KG1 (cell line): ENCODE measurements at regions not wholly inside any gene's neighbourhood (a gene's known extent, or its start where the extent isn't known, plus 50 kb on each side); places are given as distances from the start of the nearest gene placed in this dataset.

Experiments used
- DNase-seq: peaks from one replicate; lab custom pipeline; 2025; lab: John Stamatoyannopoulos, UW

DNA sequence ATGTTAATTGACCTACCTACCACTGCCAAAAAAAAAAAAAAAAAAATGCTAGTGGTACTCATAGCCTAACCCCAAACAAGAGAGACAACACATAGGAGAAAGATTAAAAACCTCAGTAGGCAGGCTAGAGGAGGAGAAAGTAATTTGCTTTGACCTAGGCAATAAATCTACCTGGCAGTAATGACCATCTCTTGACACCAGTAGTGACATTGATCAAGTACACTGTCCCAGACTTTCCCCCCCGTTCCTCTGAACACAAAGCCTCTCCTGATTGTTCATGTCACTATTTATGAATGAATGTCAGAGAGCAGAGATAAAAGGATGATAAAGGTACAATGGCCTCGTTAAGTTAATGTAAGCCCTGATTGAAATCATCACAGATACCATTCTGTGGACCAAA lies 746.8 kb downstream of the CBLN4 start:
- no peak for DNase-seq

DNA sequence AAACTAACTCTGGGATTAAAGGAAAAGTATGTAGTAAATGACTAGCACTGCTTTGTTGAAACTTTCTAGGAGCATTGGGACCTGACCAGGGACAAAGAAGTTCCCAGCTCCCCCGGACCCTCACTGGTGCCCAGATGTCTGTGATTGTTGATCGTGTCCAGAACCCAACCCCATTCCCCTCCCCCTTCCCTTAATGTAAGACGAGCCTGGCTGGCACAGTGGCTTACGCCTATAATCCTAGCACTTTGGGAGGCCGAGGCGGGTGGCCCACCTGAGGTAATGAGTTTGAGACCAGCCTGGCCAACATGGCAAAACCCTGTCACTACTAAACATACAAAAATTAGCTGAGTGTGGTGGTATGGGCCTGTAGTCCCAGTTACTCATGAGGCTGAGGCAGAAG lies 750.3 kb downstream of the CBLN4 start:
- DNase-seq: no peak

DNA sequence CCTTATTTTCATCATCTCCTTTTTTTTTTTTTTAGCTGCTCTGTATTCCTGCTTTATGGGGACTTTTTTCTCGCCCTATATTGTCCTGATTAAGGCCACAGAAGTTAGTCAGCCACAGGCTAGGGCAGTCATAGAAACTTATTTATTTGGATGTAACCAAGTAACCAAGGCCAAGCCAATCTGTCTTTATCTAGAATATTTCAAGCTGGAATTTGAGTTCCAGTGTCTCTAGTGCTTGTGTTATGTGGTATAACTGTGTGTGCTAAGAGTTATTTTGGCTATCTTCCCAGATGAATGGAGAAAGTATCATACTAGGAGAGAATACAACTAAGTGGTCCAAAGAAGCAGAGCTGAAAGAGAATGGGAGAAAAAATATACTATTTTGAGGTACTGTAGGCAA lies 751.5 kb downstream of the CBLN4 start:
- DNase-seq: no peak

DNA sequence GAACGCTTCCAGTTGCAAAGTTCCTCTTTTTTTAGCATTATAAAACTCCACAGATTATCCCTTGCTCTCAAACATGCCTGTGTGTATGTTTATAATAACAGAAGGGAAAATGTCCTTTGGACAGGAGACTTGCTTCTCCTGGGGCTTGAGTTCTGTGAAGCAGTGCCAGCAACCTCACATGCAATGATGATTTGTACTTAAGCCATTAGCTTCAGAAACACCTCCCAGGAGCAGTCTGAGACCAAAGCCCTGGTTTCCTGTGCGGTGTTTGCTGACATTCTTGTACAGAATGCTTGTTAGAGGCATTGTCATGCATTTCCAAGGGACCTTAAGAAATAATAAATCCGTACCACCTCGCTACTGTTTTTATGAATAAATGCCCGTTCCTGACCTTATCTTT lies 752.8 kb downstream of the CBLN4 start:
- no peak for DNase-seq

DNA sequence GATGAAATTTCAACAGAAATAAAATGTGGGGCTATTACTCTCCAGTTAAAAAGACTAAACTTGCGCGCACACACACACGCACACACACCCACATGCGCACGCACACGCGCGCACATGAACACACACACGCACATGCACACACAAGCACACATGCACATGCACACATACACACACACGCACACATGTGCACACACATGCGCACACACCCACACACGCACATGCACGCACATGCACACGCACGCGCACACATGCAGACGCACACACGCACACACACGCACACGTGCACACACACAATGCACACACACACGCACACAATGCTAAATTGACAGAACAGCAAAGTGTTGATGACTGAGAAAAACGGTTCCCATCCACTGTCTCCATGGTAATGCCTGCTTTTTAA lies 754.1 kb downstream of the CBLN4 start:
- DNase-seq: no peak

DNA sequence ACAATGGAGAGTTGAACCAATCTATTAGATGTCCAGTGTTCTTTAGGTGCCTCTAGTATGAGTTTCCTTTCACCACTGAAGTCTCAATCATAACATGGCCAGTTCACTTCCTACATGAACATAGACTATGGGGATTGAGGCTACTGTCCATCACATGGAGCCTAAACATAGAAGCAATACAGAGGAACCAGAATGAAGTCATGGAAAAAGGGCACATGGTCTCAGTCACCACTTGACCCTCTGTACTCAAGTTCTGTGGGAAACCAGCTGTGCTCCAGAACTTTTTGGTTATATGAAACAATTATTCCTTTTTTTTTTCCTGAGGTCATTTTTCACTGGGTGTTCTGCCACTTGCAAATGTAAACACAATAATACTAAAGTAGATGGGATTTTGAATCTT lies 762.5 kb downstream of the CBLN4 start:
- no peak for DNase-seq

DNA sequence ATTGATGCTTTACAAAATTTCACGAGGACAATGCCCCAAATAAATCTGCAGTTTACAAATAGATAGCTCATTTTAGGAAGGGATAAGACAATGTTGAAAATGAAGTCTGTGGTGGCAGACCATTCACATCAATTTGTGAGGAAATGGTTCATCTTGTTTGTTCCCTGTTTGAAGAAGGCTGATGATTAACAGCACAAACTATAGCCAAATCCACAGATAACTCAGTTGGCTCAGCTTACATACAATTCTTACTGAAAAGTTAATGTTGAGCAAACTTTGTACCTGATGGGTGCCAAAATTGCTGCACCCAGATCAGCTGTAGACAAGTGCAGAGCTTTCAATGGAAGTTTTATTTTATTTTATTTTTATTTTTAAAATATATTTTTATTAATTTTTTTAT lies 763.9 kb downstream of the DOK5 start:
- no peak for DNase-seq

DNA sequence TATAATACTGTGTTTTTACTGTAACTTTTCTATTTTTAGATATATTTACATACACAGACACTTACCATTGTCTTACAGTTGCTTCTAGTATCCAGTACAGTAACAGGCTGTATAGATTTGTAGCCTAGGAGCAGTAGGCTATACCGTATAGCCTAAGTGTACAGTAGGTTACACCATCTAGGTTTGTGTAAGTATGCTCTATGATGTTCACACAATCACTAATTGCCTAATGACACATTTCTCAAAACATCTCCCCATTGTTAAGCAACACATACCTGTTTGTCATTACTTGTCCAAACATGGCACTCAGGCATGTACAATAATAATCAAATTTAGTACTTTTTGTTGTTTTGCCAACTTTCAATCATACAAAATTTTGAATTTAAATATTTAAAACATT lies 757.3 kb downstream of the DOK5 start:
- DNase-seq: no peak

DNA sequence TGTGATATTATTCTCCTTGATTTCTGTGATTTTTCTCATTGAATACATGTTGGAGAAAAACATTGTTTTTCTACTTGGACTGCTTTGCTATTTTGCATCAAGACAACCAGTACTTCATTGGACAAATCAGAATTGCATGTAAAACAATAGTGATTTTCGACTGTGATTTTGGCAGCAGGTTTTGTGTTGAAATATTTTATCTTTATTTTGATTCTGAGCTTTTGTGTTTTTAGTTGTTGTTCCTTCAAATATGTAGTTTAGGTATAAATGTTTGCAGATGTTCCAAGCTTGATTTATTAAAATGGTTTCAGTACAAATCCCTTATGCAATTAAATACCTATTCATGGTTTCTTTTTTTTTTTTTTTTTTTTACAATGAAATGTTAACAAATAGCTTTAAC lies 754.1 kb downstream of the DOK5 start:
- DNase-seq: no peak

DNA sequence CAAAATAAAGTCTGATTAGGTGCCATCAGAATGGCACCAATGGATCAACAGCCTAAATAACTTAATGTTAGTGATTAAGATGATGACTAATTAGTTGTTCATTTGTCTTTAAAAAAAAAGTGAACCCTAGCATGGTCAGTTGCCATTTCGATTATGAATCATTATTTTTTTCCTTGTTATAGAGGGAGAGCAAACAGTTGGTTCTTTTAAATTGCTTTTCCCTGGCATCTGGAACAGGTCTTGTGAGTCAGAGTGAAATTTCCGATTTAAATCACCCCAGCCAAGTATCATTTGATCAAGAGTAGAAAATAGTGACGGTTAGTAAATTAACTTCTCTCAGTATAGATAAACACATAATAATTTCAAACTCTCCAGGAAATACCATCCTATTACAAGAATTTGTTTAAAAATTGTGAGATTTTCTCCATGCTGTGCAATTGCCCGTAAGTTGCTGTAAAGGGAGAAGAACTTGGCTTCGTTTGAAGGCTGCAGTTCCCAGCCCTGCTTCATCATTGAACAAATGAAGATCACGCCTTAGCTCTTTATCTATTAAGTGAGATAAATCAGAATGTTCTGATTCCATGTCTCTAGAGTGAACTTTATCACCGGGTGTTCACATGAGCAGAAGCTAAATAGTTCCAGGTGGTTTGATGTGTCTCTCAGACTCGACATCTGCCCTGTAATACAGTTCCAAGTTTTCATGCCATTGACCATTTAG lies 741.3 kb downstream of the DOK5 start:
- no peak for DNase-seq

DNA sequence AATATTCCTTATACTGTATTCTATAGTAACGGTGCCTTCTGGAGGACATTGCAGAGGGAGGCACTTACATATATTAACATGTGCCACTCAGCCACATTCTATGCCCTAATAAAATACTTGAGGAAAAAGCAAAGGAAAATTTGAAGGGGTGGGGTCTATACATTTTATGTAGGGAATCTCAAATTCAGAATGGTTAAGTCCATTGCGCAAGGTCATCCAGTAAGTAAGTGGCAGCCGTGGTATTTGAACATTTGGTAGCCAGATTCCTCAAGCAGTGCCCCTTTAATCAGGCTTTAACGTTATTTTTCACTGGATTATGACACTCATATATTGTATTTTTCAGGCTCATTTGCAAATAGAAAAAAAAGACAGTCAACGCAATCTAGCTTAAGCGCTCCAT lies 738.3 kb downstream of the DOK5 start:
- DNase-seq: no peak

DNA sequence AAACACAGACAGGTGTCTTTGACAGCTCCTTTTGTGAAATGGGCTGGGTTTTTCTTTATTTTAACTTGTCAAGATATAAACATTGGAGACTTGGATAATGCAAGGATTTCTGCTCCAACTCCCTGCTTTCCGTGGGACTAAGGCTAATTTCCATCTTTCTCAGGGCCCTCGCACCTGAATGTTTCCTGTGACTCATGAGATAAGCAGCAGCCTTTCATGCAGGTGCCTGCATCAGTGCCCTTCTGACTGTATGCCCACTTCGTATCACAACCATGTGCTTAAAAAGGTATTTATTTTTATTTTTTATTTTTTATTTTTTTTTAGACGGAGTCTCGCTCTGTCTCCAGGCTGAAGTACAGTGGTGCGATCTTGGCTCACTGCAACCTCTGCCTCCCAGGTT lies 736.1 kb downstream of the DOK5 start:
- DNase-seq: no peak

DNA sequence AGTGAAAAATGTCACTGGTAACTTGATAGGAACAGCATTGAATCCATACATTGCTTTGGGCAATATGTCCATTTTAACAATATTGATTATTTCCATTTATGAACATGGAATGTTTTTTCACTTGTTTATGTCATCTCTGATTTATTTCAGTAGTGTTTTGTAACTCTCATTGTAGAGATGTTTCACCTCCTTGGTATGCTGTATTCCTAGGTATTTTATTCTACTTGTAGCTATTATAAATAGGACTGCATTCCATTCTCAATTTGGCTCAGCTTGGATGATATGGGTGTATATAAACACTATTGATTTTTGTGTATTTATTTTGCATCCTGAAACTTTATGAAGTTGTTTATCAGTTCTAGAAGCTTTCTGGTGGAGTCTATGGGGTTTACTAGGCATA lies 730.3 kb downstream of the DOK5 start:
- DNase-seq: no peak

DNA sequence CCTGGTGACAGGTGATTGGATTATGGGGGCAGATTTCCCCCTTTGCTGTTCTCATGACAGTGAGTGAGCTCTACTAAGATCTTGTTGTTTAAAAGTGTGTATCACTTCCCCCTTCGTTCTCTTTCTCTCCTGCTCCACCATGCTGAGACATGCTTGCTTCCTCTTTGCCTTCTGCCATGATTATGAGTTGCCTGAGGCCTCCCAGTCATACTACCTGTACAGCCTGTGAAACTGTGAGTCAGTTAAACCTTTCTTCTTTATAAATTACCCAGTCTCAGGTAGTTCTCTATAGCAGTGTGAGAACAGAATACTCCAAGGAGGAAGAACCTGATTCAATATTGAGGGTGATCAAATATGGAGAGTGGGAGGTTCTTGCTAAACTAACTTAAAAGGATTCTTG lies 724.9 kb downstream of the DOK5 start:
- no peak for DNase-seq

DNA sequence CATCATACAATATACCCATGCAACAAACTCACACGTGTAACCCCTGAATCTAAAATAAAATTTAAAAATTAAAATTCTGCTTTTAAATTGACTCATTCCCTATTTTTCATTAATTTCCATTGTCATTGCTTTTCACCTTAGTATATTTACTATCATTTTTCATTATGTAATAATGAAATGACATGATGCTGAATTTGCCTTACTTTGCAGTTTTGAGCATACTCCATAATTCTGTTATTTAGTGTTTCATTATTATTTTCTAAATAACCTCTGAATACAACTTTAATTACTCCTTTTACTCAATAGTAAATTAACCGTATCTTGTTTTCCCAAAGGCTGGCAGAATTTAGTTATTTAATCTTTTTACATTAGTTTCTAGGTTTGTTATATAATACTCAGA lies 719.6 kb downstream of the DOK5 start:
- DNase-seq: no peak

DNA sequence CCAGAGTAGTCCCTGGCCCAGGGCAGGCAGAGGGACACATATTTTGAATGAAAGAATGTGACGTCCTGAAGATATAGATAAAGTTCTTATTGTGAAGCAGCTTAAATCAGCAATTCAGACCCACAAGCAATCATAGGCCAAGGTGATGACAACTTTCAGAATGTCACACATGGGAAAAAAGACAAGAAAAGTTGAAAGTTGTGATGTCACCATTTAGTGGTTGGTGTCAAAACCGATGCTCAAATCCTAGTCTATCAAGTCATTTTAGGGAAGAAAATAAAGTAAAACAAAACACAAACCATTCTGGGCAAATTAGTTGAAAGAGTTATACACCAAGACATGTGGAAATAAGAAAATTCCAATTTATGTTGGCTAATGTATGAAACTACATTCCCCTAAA lies 710.8 kb downstream of the DOK5 start:
- DNase-seq: no peak

DNA sequence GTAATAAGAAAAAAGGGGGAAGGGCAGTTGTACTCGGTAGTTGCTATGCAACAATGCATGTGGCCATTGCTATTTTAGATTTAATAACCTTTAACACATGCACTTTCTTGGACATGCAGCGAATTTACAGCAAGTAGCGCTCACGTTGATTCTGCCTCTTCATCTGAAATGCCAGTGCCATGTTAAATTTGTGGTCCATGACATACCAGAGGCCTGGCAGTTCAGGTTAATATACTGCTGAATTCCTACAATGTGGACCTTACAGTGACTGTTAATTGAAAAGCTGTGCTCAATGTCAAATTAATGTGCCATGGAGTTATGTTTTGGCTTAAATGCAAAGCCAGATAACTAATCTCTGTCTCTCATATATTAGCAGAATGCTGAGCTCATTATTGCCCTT lies 699.7 kb downstream of the DOK5 start:
- no peak for DNase-seq

DNA sequence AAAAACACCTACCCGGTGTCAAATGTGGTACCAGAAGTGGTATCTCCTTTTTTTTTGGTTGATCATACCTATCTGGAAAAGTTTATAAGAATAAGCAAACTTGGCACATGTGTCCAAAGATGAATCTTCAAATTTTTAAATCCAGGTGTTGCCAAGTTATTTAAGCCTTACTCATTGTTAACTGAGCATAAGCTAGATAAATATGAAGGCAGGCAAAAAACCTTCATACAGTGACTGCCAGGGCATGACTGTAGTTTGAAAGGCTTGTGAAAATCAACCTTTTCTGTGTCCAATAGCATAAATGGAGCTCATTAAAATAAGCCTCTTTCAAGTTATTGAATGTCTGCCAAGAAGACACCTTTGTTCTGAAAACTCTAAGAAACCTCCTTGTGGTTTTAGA lies 699.2 kb downstream of the DOK5 start:
- no peak for DNase-seq

DNA sequence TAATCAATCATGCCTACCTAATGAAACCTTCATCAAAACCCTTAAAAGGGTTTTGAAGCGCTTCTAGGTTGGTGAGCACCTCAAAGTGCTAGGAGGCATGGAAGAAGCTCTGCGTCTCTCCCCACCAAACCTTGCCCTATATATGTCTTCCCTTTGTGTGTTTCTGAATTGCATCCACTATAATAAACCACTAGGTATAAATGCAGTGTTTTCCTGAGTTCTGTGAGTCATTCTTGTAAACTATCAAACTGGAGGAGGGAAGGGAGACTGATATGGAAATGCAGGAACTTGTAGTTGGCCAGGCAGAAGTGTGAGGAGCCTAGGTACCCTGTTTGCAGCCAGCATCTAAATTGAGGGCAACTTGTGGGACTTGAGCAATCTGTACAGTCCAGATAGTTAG lies 698.8 kb downstream of the DOK5 start:
- no peak for DNase-seq

DNA sequence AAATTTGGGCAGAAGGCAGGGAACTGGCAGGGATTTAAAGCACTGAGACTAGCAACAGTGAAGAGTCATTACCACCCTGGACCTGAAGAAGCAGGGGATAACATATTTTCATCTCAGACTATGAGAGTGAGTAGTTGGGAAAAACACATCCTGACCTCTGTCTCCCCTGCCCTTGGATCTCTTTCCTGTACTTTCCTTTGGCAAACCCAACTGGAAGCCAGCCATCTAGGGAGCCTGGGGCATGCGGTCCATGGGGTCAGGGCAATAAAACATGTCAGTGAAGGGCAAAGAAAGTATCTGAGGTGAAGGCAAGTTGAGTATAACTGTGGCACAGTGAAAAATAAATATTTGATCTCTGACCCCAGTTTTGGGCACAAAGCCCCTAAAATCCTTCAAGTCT lies 698.2 kb downstream of the DOK5 start:
- DNase-seq: no peak

DNA sequence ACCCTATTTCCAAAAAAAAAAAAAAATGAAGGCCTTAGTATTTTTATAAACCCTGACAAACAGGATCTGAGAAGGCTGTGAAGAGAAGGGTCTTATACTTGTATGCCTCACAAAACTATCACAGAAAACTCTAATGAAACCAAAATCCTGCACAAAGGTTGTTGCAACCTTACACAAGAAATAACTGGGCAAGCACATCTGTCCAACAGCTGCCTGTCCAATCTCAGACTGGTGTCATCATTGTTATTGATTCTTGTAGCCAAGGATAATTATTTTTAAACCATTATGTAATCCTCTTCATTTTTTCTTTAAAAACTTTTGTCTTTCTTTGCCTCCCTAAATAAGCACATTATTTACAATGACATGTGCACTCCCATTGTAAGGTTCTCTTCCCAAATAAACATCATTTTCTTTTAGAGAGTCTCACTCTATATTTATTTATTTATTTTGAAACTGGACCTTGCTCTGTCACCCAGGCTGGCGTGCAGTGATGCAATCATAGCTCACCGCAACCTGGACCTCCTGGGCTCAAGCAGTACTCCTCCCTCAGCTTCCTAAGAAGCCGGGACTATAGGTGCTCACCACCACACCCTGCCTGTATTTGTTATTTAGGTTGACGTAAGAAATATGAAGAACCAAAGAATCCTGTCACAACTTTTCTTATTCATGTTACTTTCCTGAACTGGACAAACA lies 697.1 kb downstream of the DOK5 start:
- no peak for DNase-seq

DNA sequence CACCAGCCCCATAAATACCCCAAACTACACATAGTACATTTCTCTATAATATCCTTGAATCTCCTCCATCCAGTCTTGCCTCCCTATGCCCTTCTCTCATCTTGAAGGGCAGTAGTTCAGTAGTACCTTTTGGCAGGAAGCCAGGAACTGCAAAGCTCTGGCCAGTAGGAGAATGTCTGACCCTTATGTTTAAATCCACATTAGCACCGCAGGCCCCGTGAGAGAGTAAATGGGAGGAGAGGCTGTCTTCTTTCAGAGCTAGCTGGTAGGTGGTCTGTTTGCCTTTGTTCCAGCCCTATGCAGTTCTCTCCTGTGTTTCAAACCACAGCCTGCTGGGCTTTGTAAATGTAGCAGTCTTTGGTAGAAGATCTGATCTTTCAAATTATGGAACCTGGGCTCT lies 690.7 kb downstream of the DOK5 start:
- DNase-seq: no peak

DNA sequence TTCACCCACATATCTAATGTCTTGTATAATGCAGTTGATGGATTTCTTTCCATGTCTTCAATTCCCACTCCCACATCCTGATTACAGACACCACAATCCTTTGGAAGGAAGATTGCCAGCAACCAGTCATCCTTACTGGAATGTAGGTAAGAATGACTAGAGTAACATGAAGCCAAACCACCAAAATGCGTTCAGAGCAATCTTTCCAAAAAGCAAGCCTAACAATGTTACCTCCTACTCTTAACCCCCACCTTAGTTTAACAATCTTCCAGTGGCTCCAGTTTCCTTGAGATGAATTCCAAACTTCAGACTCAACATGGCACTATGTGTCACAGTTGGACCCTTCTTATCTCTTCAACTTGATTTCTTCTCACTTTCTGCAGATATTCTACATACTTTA lies 685.6 kb downstream of the DOK5 start:
- no peak for DNase-seq

DNA sequence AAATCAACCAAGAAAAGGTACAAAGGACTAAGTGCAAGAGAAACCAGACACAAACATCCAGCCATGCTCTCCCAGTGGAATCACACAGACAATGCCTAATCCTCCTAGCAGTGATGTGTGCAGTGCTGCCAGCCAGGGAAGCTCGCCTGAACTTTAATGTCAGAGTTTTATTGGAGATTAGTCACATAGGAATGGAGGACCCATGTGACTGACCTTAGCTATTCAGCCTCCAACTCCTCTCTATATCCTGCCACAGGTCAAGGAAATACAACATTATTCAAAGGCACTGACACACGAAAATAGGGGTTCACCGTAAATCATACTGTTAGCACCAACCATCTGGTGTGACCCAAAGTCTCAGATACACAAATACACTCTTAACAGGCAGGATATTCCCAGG lies 684.6 kb downstream of the DOK5 start:
- no peak for DNase-seq
